Hepatocyte (in vitro differentiated cells): ENCODE measurements at regions not wholly inside any gene's neighbourhood (a gene's known extent, or its start where the extent isn't known, plus 50 kb on each side); places are given as distances from the start of the nearest gene placed in this dataset.
"Not testable (repeated sequence)": the region's sequence is repeated elsewhere in the genome, so short reads cannot be mapped to it uniquely, and the experiment has no call there.

Experiments
- DNase-seq: peaks from one replicate; pipeline ENCODE4 v3.0.0-alpha.2; 2016; ENCODE audit warnings: low spot score
- H2AFZ ChIP-seq: fragments of 200-600 bp; sonication (generic); 2 replicates; pipeline ENCODE4 v1.6.0; 2016; ENCODE audit warnings: antibody characterized with exemption, mild to moderate bottlenecking
- H3K27ac ChIP-seq: fragments of 200-600 bp; sonication (generic); 2 replicates; pipeline ENCODE4 v1.5.1; 2016; ENCODE audit warnings: mild to moderate bottlenecking
- H3K27me3 ChIP-seq: fragments of 200-600 bp; sonication (generic); 2 replicates; pipeline ENCODE4 v1.6.1; 2016
- H3K36me3 ChIP-seq: fragments of 200-600 bp; sonication (generic); replicated peaks from 2 replicates; pipeline ENCODE4 v1.5.1; 2016; ENCODE audit warnings: low read depth; ENCODE audit not compliant: insufficient read depth
- H3K4me1 ChIP-seq: fragments of 200-600 bp; sonication (generic); 2 replicates; pipeline ENCODE4 v1.5.1; 2016; ENCODE audit warnings: mild to moderate bottlenecking, moderate library complexity; ENCODE audit not compliant: insufficient read depth
- H3K4me2 ChIP-seq: fragments of 200-600 bp; sonication (generic); 2 replicates; pipeline ENCODE4 v1.6.0; 2016
- H3K4me3 ChIP-seq: fragments of 200-600 bp; sonication (generic); 2 replicates; pipeline ENCODE4 v1.5.1; 2016; ENCODE audit warnings: mild to moderate bottlenecking
- H3K79me2 ChIP-seq: fragments of 200-600 bp; sonication (generic); 2 replicates; pipeline ENCODE4 v1.6.0; 2017; ENCODE audit warnings: mild to moderate bottlenecking
- H3K9me2 ChIP-seq: fragments of 200-600 bp; sonication (generic); replicated peaks from 2 replicates; pipeline ENCODE4 v1.6.0; 2017; ENCODE audit warnings: mild to moderate bottlenecking; ENCODE audit not compliant: insufficient read depth
- H3K9me3 ChIP-seq: fragments of 200-600 bp; sonication (generic); 2 replicates; pipeline ENCODE4 v1.5.1; 2016; ENCODE audit warnings: low read depth, mild to moderate bottlenecking
- H4K20me1 ChIP-seq: fragments of 200-600 bp; sonication (generic); 2 replicates; pipeline ENCODE4 v1.6.0; 2016; ENCODE audit warnings: mild to moderate bottlenecking; ENCODE audit not compliant: insufficient read depth, poor library complexity, severe bottlenecking
- WGBS: methylation state at CpG from one replicate; pipeline ENCODE4 v1.1.6; 2016; ENCODE audit warnings: low lambda C conversion rate; ENCODE audit errors: missing lambda C conversion rate; 5-methylcytosine and 5-hydroxymethylcytosine counted together

GRCh38 chr21:9796293-9796692, 725.1 kb upstream of the TPTE start:
- not testable (repeated sequence) for H3K4me2 ChIP-seq, H3K4me1 ChIP-seq, H3K79me2 ChIP-seq, H3K4me3 ChIP-seq, H4K20me1 ChIP-seq, H2AFZ ChIP-seq, DNase-seq, H3K36me3 ChIP-seq, H3K27ac ChIP-seq, H3K27me3 ChIP-seq, H3K9me2 ChIP-seq
- H3K9me3 ChIP-seq = peaks cover 37% of the 10 kb centered on the region

DNA sequence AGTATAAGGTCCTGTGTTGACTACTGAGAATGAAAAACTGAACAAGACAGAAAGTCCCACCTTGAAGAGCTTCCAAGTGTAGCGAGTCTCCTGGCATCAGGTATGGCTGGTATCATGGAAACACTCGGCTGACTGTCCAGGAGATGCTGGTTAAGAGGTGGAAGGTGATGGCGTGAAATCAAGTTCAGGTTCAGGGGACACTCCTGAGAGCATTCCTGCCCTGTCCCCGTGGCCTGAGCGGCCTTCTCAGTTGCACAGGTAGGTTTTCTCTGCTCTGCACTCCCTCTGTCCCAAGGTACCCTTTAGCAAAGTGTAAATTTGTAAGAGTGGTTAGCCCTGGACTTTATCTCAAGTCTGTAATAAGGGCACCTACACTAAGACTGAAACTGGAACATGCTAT, 713.7 kb upstream of the TPTE start:
- not testable (repeated sequence) for H3K27me3 ChIP-seq, H3K79me2 ChIP-seq, H3K27ac ChIP-seq, H3K4me1 ChIP-seq, H3K9me2 ChIP-seq, H3K36me3 ChIP-seq, H3K9me3 ChIP-seq, H4K20me1 ChIP-seq, DNase-seq, H2AFZ ChIP-seq, H3K4me2 ChIP-seq, H3K4me3 ChIP-seq
- WGBS = 29% methylated on average over 3 of the region's 5 CpGs

DNA sequence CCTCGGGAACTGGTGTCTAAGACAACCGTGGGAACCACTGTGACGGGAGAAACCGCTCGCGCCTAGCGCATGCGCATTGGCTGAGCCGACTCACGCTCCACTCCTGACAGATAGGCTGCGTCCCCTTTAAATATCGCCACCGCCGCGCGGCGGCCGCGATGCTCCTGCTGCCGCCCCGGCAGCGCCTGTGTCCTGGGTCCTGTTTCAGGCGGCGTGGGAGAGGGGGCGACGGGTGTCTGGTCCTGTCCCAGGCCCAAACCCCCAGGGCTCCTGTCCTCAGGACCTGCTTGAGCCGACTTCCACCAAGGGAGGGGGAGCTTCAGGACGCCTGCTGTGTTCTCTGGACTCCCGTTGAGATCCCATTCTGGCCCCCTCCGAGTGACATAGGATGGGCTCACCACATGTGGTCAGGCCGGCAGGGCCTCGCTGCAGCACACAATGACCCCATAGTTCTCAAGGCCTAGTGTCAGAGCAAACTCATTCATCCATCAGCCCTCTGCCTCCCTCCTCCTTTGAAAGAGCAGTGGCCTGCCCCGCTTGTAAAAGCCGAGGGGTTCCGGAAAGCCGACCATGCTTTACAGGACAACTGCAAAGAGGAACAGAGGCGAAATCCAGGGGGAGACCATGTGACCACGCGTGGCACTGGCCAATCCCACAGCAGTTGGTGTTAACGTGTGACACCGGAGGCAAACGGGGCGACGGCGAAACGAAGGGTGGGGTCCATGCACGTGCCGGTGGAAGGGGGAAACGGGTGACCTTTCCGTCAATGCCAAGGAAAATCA, 710.0 kb upstream of the TPTE start:
- not testable (repeated sequence) for H4K20me1 ChIP-seq, H3K4me1 ChIP-seq, H3K9me2 ChIP-seq, H3K27ac ChIP-seq, H2AFZ ChIP-seq, H3K4me3 ChIP-seq, H3K79me2 ChIP-seq, H3K27me3 ChIP-seq, H3K4me2 ChIP-seq, H3K36me3 ChIP-seq, H3K9me3 ChIP-seq, DNase-seq
- 89% methylated on average over 41 of the region's 50 CpGs for WGBS

- DNase-seq, H2AFZ ChIP-seq, H3K4me3 ChIP-seq, H3K4me2 ChIP-seq, H3K9me2 ChIP-seq, H3K27ac ChIP-seq, H3K36me3 ChIP-seq, H4K20me1 ChIP-seq, H3K9me3 ChIP-seq, H3K4me1 ChIP-seq, H3K27me3 ChIP-seq, H3K79me2 ChIP-seq: not testable (repeated sequence)
- whole genome bisulfite sequencing = 90% methylated on average over 31 of the region's 35 CpGs
Observed at GRCh38 chr21:9812507-9812906, 708.9 kb upstream of the TPTE start.

DNA sequence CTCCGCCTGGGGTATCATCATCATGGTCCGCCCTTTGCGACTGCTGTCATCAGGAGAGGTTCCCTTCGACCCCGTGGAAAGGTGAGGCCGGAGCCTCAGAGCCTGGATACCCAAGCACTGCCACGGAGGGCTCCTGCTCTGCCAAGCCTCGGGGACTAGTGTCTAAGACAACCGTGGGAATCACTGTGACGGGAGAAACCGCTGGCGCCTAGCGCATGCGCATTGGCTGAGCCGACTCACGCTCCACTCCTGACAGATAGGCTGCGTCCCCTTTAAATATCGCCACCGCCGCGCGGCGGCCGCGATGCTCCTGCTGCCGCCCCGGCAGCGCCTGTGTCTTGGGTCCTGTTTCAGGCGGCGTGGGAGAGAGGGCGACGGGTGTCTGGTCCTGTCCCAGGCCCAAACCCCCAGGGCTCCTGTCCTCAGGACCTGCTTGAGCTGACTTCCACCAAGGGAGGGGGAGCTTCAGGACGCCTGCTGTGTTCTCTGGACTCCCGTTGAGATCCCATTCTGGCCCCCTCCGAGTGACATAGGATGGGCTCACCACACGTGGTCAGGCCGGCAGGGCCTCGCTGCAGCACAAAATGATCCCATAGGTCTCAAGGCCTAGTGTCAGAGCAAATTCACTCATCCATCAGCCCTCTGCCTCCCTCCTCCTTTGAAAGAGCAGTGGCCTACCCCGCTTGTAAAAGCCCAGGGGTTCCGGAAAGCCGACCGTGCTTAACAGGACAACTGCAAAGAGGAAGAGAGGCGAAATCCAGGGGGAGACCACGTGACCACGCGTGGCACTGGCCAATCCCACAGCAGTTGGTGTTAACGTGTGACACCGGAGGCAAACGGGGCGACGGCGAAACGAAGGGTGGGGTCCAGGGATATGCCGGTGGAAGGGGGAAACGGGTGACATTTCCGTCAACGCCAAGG, 707.2 kb upstream of the TPTE start:
- WGBS = 93% methylated on average over 21 of the region's 57 CpGs
- H3K79me2 ChIP-seq, H4K20me1 ChIP-seq, H3K4me3 ChIP-seq, H3K36me3 ChIP-seq, H3K4me1 ChIP-seq, H3K4me2 ChIP-seq, DNase-seq, H3K9me3 ChIP-seq, H3K27ac ChIP-seq, H3K9me2 ChIP-seq, H2AFZ ChIP-seq, H3K27me3 ChIP-seq: not testable (repeated sequence)

DNA sequence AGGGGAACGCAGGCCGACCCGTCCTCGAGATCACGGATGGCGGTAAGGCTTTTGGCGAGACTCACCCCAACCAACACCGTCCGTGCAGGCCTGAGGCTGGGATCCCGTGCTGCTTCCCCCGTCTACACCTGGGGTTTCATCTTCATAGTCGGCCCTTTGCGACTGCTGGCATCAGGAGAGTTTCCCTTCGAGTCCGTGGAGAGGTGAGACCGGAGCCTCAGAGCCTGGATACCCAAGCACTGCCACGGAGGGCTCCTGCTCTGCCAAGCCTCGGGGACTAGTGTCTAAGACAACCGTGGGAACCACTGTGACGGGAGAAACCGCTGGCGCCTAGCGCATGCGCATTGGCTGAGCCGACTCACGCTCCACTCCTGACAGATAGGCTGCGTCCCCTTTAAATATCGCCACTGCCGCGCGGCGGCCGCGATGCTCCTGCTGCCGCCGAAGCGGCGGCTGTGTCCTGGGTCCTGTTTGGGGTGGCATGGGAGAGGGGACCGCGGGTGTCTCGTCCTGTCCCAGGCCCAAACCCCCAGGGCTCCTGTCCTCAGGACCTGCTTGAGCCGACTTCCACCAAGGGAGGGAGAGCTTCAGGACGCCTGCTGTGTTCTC, 706.1 kb upstream of the TPTE start:
- H3K4me1 ChIP-seq, H3K9me3 ChIP-seq, DNase-seq, H3K36me3 ChIP-seq, H3K27me3 ChIP-seq, H2AFZ ChIP-seq, H3K4me3 ChIP-seq, H3K79me2 ChIP-seq, H3K27ac ChIP-seq, H4K20me1 ChIP-seq, H3K9me2 ChIP-seq, H3K4me2 ChIP-seq: not testable (repeated sequence)
- 88% methylated on average over 18 of the region's 43 CpGs for WGBS

- not testable (repeated sequence) for DNase-seq, H3K27ac ChIP-seq, H4K20me1 ChIP-seq, H3K9me3 ChIP-seq, H3K4me3 ChIP-seq, H3K79me2 ChIP-seq, H3K4me2 ChIP-seq, H3K4me1 ChIP-seq, H3K27me3 ChIP-seq, H3K9me2 ChIP-seq, H3K36me3 ChIP-seq, H2AFZ ChIP-seq
- 79% methylated on average over 7 of the region's 38 CpGs for WGBS
Observed at GRCh38 chr21:9816734-9817334, 704.5 kb upstream of the TPTE start.

DNA sequence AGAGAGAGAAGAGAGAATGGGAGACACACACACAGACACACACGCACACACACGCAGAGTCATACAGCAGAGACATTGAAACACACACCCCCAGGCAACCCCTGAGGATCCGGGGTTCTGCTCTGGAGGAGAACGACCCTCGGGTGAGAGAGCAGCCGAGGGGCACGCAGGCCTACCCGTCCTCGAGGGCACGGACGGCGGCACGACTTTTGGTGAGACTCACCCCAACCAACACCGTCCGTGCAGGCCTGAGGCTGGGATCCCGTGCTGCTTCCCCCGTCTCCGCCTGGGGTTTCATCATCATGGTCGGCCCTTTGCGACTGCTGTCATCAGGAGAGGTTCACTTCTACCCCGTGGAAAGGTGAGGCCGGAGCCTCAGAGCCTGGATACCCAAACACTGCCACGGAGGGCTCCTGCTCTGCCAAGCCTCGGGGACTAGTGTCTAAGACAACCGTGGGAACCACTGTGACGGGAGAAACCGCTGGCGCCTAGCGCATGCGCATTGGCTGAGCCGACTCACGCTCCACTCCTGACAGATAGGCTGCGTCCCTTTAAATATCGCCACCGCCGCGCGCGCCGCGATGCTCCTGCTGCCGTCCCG, 703.4 kb upstream of the TPTE start:
- DNase-seq, H3K9me3 ChIP-seq, H4K20me1 ChIP-seq, H3K4me1 ChIP-seq, H3K27me3 ChIP-seq, H3K4me2 ChIP-seq, H3K4me3 ChIP-seq, H3K27ac ChIP-seq, H2AFZ ChIP-seq, H3K79me2 ChIP-seq, H3K9me2 ChIP-seq, H3K36me3 ChIP-seq: not testable (repeated sequence)
- no CpG with 5 or more reads among the region's 43 CpGs for WGBS
